Skeletal muscle satellite cell (primary cell): ENCODE measurements at regions not wholly inside any gene's neighbourhood (a gene's known extent, or its start where the extent isn't known, plus 50 kb on each side); places are given as distances from the start of the nearest gene placed in this dataset.

Experiments used
- H3K27me3 ChIP-seq: 2 replicates; pipeline ENCODE4 v1.7.0; 2013; ENCODE audit warnings: low read length; ENCODE audit not compliant: control insufficient read depth, insufficient read depth
- H3K36me3 ChIP-seq: 2 replicates; pipeline ENCODE4 v1.7.0; 2013; ENCODE audit warnings: mild to moderate bottlenecking, control low read depth, low read length; ENCODE audit not compliant: insufficient read depth
- H3K4me1 ChIP-seq: 2 replicates; pipeline ENCODE4 v1.7.0; 2013; ENCODE audit warnings: low read length; ENCODE audit not compliant: control insufficient read depth, insufficient read depth
- H3K4me2 ChIP-seq: 2 replicates; pipeline ENCODE4 v1.7.0; 2013; ENCODE audit warnings: mild to moderate bottlenecking, low read length
- H3K4me3 ChIP-seq: 2 replicates; pipeline ENCODE4 v1.7.0; 2013; ENCODE audit warnings: low read length
- H3K9ac ChIP-seq: 2 replicates; pipeline ENCODE4 v1.7.0; 2013; ENCODE audit warnings: mild to moderate bottlenecking, low read depth, low read length, moderate library complexity
- H3K9me3 ChIP-seq: replicated peaks from 2 replicates; pipeline ENCODE4 v1.7.0; 2013; ENCODE audit warnings: mild to moderate bottlenecking, control low read depth, low read length

- peaks cover 12% of the 10 kb centered on the region for H3K4me1 ChIP-seq
- H3K27me3 ChIP-seq, result peaks cover 4% of the 10 kb centered on the region
- no peaks in the 10 kb centered on the region for H3K36me3 ChIP-seq
- H3K4me3 ChIP-seq, result no peak overlapping the region
- no peak overlapping the region for H3K9ac ChIP-seq
- no peak overlapping the region for H3K4me2 ChIP-seq
- H3K9me3 ChIP-seq, result no peaks in the 10 kb centered on the region
Measured at GRCh38 chr11:110890995-110891394, 178.8 kb upstream of the ARHGAP20 start.

DNA sequence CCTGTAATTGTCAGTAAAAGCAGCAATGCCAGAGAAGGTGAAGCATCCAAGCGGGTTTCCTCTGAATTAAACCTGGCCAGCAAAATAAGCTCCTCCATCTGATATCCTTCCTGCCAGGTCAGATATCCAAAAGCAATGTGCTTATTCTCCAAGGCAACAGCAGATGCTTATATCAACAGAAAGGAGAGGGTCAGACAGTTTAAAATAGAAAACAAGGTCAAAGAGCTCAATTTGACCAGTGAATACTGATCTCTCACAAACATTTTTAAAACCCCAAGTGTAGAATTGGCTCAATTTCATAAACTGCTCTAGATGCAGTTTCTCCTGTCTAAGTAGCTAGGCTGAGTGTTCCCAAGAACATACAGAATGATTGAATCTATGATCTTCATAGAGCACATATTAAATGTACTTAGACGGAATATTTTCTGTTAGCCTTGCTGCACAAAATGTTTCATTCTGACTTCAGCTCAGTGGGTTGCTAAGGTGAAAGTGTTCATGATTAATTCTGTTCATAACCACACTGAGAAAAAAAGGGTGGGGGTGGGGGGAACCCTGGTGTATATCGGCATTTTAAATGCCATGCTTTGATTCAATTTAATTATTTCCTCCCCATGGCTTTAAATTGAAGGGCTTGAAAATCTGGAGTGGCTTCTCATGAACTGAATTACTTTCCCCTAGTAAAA, 174.2 kb upstream of the ARHGAP20 start:
- Histone ChIP-seq H3K9me3 (no peaks in the 10 kb centered on the region), H3K27me3 (peaks cover 4% of the 10 kb centered on the region), H3K9ac (no peak overlapping the region), H3K4me3 (no peak overlapping the region), H3K36me3 (no peaks in the 10 kb centered on the region), H3K4me1 (peaks cover 7% of the 10 kb centered on the region), H3K4me2 (no peak overlapping the region)

DNA sequence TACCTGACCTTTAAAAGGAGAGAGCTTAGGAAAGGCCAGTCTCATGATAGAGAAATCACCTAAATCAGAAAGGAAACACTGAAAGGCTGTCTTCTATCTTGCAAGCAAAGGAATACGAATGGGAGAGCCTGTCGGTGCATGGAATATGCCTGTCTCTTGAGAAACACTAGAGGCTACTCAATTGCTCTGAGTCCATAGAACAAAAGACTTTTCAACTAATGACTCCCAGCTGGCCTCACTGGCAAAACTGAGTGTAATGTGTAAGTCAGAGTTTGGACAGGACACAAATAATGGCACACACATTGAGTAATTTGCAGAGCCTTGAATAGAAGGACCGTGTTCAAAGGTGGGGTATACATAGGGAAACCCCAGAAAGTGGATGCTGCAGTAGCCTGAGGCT, 171.0 kb upstream of the ARHGAP20 start:
- H3K9me3 ChIP-seq, result no peaks in the 10 kb centered on the region
- H3K4me1 ChIP-seq, result no peaks in the 10 kb centered on the region
- peaks cover 4% of the 10 kb centered on the region for H3K27me3 ChIP-seq
- H3K4me2 ChIP-seq, result no peak overlapping the region
- H3K36me3 ChIP-seq, result no peaks in the 10 kb centered on the region
- H3K9ac ChIP-seq, result no peak overlapping the region
- no peak overlapping the region for H3K4me3 ChIP-seq

DNA sequence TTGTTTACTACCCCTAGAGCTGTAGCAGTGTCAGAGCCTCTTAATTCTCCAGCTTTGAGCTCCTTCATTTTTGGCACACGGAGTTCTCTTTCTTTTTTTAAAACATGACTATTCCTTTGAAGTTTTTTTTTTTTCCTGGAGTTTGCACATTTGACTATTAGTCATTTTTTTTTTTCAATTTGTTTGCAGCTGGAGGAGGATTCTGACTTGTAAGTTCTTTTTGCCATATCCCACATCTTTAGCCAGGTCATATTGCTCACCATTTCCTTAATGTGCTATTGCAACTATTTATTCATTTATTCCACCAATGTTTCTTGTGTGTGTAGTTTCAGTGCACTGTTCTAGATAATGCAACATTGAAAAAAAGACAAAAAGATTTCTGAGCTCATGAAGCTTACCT, 166.3 kb upstream of the ARHGAP20 start:
- Histone ChIP-seq H3K4me2 (no peak overlapping the region), H3K36me3 (no peaks in the 10 kb centered on the region), H3K9me3 (no peaks in the 10 kb centered on the region), H3K4me1 (no peaks in the 10 kb centered on the region), H3K4me3 (no peak overlapping the region), H3K9ac (no peak overlapping the region), H3K27me3 (no peaks in the 10 kb centered on the region)

- Histone ChIP-seq H3K4me2 (no peak overlapping the region), H3K9me3 (no peaks in the 10 kb centered on the region), H3K4me1 (no peaks in the 10 kb centered on the region), H3K27me3 (peaks cover 3% of the 10 kb centered on the region), H3K36me3 (no peaks in the 10 kb centered on the region), H3K9ac (no peak overlapping the region), H3K4me3 (no peak overlapping the region)
Measured at GRCh38 chr11:110874437-110875030, 162.3 kb upstream of the ARHGAP20 start.

DNA sequence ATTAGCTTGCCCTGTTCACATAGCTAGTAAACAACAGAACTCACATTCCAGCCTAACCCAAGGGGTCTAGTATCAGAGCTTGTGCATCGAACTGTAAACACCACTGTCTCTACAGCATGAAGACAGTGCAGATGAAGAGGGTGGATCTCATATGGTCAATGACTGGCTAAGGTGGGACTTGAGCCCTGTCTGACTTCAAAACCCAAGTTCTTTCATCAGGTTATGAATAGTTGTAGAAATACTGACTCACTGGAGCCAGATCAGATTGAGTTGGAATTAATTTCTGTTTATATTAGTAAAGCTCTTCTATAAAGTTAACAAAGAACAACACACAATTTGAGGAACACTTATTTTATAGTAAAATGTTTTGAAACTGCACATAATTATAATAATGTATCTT, 161.7 kb upstream of the ARHGAP20 start:
- Histone ChIP-seq H3K4me2 (no peak overlapping the region), H3K9ac (no peak overlapping the region), H3K36me3 (no peaks in the 10 kb centered on the region), H3K27me3 (peaks cover 3% of the 10 kb centered on the region), H3K4me1 (no peaks in the 10 kb centered on the region), H3K4me3 (no peak overlapping the region), H3K9me3 (no peaks in the 10 kb centered on the region)

GRCh38 chr11:110870816-110871522, 158.7 kb upstream of the ARHGAP20 start:
- H3K36me3 ChIP-seq, result no peaks in the 10 kb centered on the region
- no peaks in the 10 kb centered on the region for H3K9me3 ChIP-seq

DNA sequence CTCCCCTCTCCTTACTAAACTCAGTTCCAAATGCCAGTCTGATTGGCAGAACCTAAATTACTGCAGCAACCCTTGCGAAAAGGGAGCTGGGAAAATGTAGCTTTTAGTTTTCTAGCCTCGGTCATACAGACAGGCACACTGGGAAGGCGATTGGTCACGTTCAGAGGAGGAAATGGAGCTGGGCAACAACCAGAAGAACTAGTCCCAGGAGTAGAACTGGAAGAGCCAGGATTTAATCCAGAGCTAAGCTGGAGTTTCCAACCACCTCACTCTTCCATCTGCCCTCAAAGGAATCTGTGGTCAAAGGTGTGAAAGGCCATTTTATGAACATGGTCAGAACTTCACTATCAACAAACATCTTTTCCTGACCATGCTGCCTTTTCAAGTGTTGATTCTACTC, 155.7 kb upstream of the ARHGAP20 start:
- H3K4me1 ChIP-seq, result no peaks in the 10 kb centered on the region
- no peak overlapping the region for H3K9ac ChIP-seq
- no peaks in the 10 kb centered on the region for H3K36me3 ChIP-seq
- H3K4me3 ChIP-seq, result no peak overlapping the region
- peaks cover 19% of the 10 kb centered on the region for H3K27me3 ChIP-seq
- H3K4me2 ChIP-seq, result no peak overlapping the region
- H3K9me3 ChIP-seq, result no peaks in the 10 kb centered on the region

More at GRCh38 chr11:110870816-110871522, 158.7 kb upstream of the ARHGAP20 start:
- Histone ChIP-seq H3K27me3 (peaks cover 19% of the 10 kb centered on the region), H3K4me3 (no peak overlapping the region), H3K4me2 (no peak overlapping the region), H3K4me1 (no peaks in the 10 kb centered on the region), H3K9ac (no peak overlapping the region)

DNA sequence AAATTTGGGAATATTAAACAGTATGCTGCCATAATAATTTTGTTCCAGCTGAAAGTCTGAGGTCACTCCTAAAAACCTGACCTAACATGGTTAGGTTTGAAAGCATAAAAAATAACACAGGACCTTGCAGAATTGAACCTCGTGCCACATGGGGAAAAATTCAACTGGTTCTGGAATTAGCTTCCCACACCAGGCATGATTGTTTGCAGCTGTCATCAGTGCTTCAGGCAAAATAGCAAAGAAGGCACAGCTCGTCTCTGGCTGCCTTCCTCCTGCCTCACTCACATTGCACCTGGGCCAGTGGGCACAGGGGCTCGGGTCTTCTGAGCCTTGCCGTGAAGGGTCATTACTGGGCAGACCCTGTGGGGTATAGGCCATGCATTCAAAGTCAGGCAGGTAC, 153.8 kb upstream of the ARHGAP20 start:
- H3K9ac ChIP-seq, result no peak overlapping the region
- peaks cover 17% of the 10 kb centered on the region for H3K27me3 ChIP-seq
- H3K36me3 ChIP-seq, result no peaks in the 10 kb centered on the region
- H3K4me2 ChIP-seq, result no peak overlapping the region
- no peak overlapping the region for H3K4me3 ChIP-seq
- no peaks in the 10 kb centered on the region for H3K4me1 ChIP-seq
- H3K9me3 ChIP-seq, result no peaks in the 10 kb centered on the region

DNA sequence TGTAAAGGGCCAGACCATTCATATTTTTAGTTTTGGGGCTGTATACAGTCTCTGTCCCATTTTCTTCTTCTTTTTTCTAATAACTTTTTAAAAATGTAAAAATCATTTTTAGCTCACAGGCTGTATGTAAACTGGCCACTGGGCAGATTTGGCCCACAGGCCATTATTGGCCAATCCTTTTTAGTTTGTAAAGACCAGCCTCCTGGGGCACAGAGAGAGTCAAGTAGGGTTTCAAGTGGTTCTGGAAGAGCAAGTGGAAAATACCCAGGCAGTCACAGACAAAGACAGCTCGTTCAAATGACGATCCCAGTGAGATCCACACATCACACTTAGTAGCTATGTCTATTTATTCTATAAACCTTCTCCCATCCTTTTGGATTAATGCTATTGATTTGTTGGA, 150.2 kb upstream of the ARHGAP20 start:
- Histone ChIP-seq H3K4me2 (no peak overlapping the region), H3K9me3 (no peaks in the 10 kb centered on the region), H3K4me1 (peaks cover 14% of the 10 kb centered on the region), H3K9ac (no peak overlapping the region), H3K36me3 (no peaks in the 10 kb centered on the region), H3K4me3 (no peak overlapping the region), H3K27me3 (peaks cover 2% of the 10 kb centered on the region)

GRCh38 chr11:110860461-110860860, 148.2 kb upstream of the ARHGAP20 start:
- Histone ChIP-seq H3K4me2 (no peak overlapping the region), H3K4me1 (peaks cover 16% of the 10 kb centered on the region)

More at GRCh38 chr11:110860461-110860860, 148.2 kb upstream of the ARHGAP20 start:
- Histone ChIP-seq H3K9me3 (no peaks in the 10 kb centered on the region), H3K36me3 (no peaks in the 10 kb centered on the region), H3K4me3 (no peak overlapping the region), H3K27me3 (no peaks in the 10 kb centered on the region), H3K9ac (no peak overlapping the region)
